GM23248 (cell line): ENCODE measurements at regions not wholly inside any gene's neighbourhood (a gene's known extent, or its start where the extent isn't known, plus 50 kb on each side); places are given as distances from the start of the nearest gene placed in this dataset.

ENCODE experiments used
- DNase-seq: peaks from one replicate; pipeline ENCODE4 v3.0.0-alpha.2; 2015
- H2AFZ ChIP-seq: fragments of 200-600 bp; sonication (generic); 2 replicates; pipeline ENCODE4 v1.6.1; 2016; ENCODE audit warnings: antibody characterized with exemption
- H3F3A ChIP-seq: fragments of 200-600 bp; sonication (generic); 2 replicates; pipeline ENCODE4 v1.6.1; 2016; ENCODE audit warnings: mild to moderate bottlenecking, antibody characterized with exemption, mixed run types; ENCODE audit not compliant: insufficient read depth
- H3K27ac ChIP-seq: fragments of 200-600 bp; sonication (generic); 2 replicates; pipeline ENCODE4 v1.5.1; 2016; ENCODE audit warnings: mild to moderate bottlenecking
- H3K27me3 ChIP-seq: fragments of 200-600 bp; sonication (generic); replicated peaks from 2 replicates; pipeline ENCODE4 v1.6.1; 2016; ENCODE audit warnings: mild to moderate bottlenecking; ENCODE audit not compliant: insufficient read depth
- H3K36me3 ChIP-seq: fragments of 200-600 bp; sonication (generic); 2 replicates; pipeline ENCODE4 v1.6.1; 2016; ENCODE audit warnings: low read depth, mild to moderate bottlenecking
- H3K4me1 ChIP-seq: fragments of 200-600 bp; sonication (generic); 2 replicates; pipeline ENCODE4 v1.6.1; 2016; ENCODE audit warnings: mild to moderate bottlenecking; ENCODE audit not compliant: insufficient read depth
- H3K4me2 ChIP-seq: fragments of 200-600 bp; sonication (generic); one replicate; pipeline ENCODE4 v1.6.1; 2016; ENCODE audit warnings: mild to moderate bottlenecking; ENCODE audit not compliant: unreplicated experiment
- H3K4me3 ChIP-seq: fragments of 200-600 bp; sonication (generic); 2 replicates; pipeline ENCODE4 v1.5.1; 2016; ENCODE audit warnings: mild to moderate bottlenecking
- H3K79me2 ChIP-seq: fragments of 200-600 bp; sonication (generic); 2 replicates; pipeline ENCODE4 v1.6.1; 2016; ENCODE audit warnings: mild to moderate bottlenecking; ENCODE audit not compliant: insufficient read depth
- H3K9ac ChIP-seq: fragments of 200-600 bp; sonication (generic); 2 replicates; pipeline ENCODE4 v1.6.1; 2016; ENCODE audit warnings: mild to moderate bottlenecking
- H3K9me2 ChIP-seq: fragments of 200-600 bp; sonication (generic); 2 replicates; pipeline ENCODE4 v1.6.1; 2016; ENCODE audit warnings: mixed run types, mild to moderate bottlenecking, moderate library complexity; ENCODE audit not compliant: insufficient read depth
- H3K9me3 ChIP-seq: fragments of 200-600 bp; sonication (generic); one replicate; pipeline ENCODE4 v1.6.1; 2017; ENCODE audit warnings: low read depth
- H4K20me1 ChIP-seq: fragments of 200-600 bp; sonication (generic); 2 replicates; pipeline ENCODE4 v1.6.0; 2016; ENCODE audit not compliant: insufficient read depth
- EZH2 ChIP-seq: fragments of 200-600 bp; sonication (generic); IDR thresholded peaks from 2 replicates; pipeline ENCODE4 v1.6.1; 2018; ENCODE audit warnings: antibody characterized with exemption, mild to moderate bottlenecking; ENCODE audit not compliant: insufficient read depth, poor library complexity, severe bottlenecking
- EZH2phosphoT487 ChIP-seq: fragments of 200-600 bp; sonication (generic); IDR thresholded peaks from 2 replicates; pipeline ENCODE4 v1.6.1; 2018; ENCODE audit warnings: antibody characterized with exemption, moderate library complexity, mild to moderate bottlenecking, low read depth; ENCODE audit not compliant: insufficient read depth
- WGBS, 2 experiments: methylation state at CpG; one replicate each; pipeline ENCODE4 v1.1.6; 2015 to 2017; ENCODE audit warnings: low lambda C conversion rate in 2 of 2, low coverage in 1 of 2; ENCODE audit errors: missing lambda C conversion rate in 2 of 2; 5-methylcytosine and 5-hydroxymethylcytosine counted together
- in situ Hi-C: fragments of 300-500 bp; cut with MboI; formaldehyde crosslinking; loops from 2 replicates; pipeline ENCODE4 v1.15.0; 2020

GRCh38 chr9:113741886-113742854 is 133.9 kb upstream of the ZNF618 start:
- 53 to 55% methylated on average over 12 of the region's 12 CpGs for WGBS, 2 experiments
- no peak for DNase-seq
- in situ Hi-C loops, result no loop called here

GRCh38 chr9:113742878-113743277 is 133.2 kb upstream of the ZNF618 start:
- TF ChIP-seq EZH2phosphoT487, result no peak
- no peak for TF ChIP-seq EZH2
- no peaks in the 10 kb centered on the region for H3K9me3 ChIP-seq
- H3K27ac ChIP-seq, result no peak overlapping the region
- DNase-seq, result no peak
- no peak overlapping the region for H3K4me2 ChIP-seq
- H2AFZ ChIP-seq, result no peak overlapping the region
- peaks cover 61% of the 10 kb centered on the region for H3K27me3 ChIP-seq
- H4K20me1 ChIP-seq, result no peaks in the 10 kb centered on the region
- in situ Hi-C loops, result no loop called here
- no peak overlapping the region for H3K9ac ChIP-seq
- no peak overlapping the region for H3K4me3 ChIP-seq
- 79 to 83% methylated on average over 6 of the region's 6 CpGs for WGBS, 2 experiments
- no peaks in the 10 kb centered on the region for H3K4me1 ChIP-seq
- H3K9me2 ChIP-seq, result no peaks in the 10 kb centered on the region
- H3K36me3 ChIP-seq, result no peaks in the 10 kb centered on the region
- H3F3A ChIP-seq, result no peaks in the 10 kb centered on the region
- H3K79me2 ChIP-seq, result no peaks in the 10 kb centered on the region

More at GRCh38 chr9:113741886-113742854, 133.9 kb upstream of the ZNF618 start:
- Histone ChIP-seq H3K4me1 (no peaks in the 10 kb centered on the region), H3K4me2 (no peak overlapping the region), H3K27ac (no peak overlapping the region), H3K79me2 (no peaks in the 10 kb centered on the region), H4K20me1 (no peaks in the 10 kb centered on the region), H3K36me3 (no peaks in the 10 kb centered on the region), H3K9ac (no peak overlapping the region), H3F3A (no peaks in the 10 kb centered on the region), H2AFZ (no peak overlapping the region), H3K9me2 (no peaks in the 10 kb centered on the region), H3K4me3 (no peak overlapping the region), H3K27me3 (peaks cover 56% of the 10 kb centered on the region), H3K9me3 (no peaks in the 10 kb centered on the region)
- TF ChIP-seq EZH2 (no peak), EZH2phosphoT487 (no peak)

GRCh38 chr9:113746486-113746885 is 129.6 kb upstream of the ZNF618 start:
- H3K9me2 ChIP-seq, result no peaks in the 10 kb centered on the region
- no peak for TF ChIP-seq EZH2
- H3K27me3 ChIP-seq, result peaks cover 78% of the 10 kb centered on the region
- no peak overlapping the region for H2AFZ ChIP-seq
- H3K9me3 ChIP-seq, result no peaks in the 10 kb centered on the region
- no peaks in the 10 kb centered on the region for H3F3A ChIP-seq
- WGBS, 2 experiments, result 32 to 37% methylated on average over 4 of the region's 4 CpGs
- no peak overlapping the region for H3K9ac ChIP-seq
- H3K4me1 ChIP-seq, result no peaks in the 10 kb centered on the region
- no peaks in the 10 kb centered on the region for H3K79me2 ChIP-seq
- no peak for DNase-seq
- H3K36me3 ChIP-seq, result no peaks in the 10 kb centered on the region
- H3K4me3 ChIP-seq, result no peak overlapping the region
- in situ Hi-C loops, result no loop called here
- H4K20me1 ChIP-seq, result no peaks in the 10 kb centered on the region
- no peak overlapping the region for H3K27ac ChIP-seq
- H3K4me2 ChIP-seq, result no peak overlapping the region

GRCh38 chr9:113748135-113748534 is 128.0 kb upstream of the ZNF618 start:
- in situ Hi-C loops, result no loop called here
- Histone ChIP-seq H3K9me2 (no peaks in the 10 kb centered on the region), H3K4me1 (no peaks in the 10 kb centered on the region), H4K20me1 (no peaks in the 10 kb centered on the region), H2AFZ (no peak overlapping the region), H3K9ac (no peak overlapping the region), H3K4me3 (no peak overlapping the region), H3K27me3 (peaks cover 79% of the 10 kb centered on the region), H3K36me3 (no peaks in the 10 kb centered on the region), H3F3A (no peaks in the 10 kb centered on the region), H3K79me2 (no peaks in the 10 kb centered on the region), H3K9me3 (no peaks in the 10 kb centered on the region), H3K4me2 (no peak overlapping the region), H3K27ac (no peak overlapping the region)
- no peak for DNase-seq
- TF ChIP-seq EZH2phosphoT487 (no peak), EZH2 (no peak)
